ENCODE measurements at regions not wholly inside any gene's neighbourhood (a gene's known extent, or its start where the extent isn't known, plus 50 kb on each side); places are given as distances from the start of the nearest gene placed in this dataset.

- TF ChIP-seq PPARA (CRISPR knock-in tag; IDR thresholded peaks at IDR 0.05; ENCODE audit: borderline replicate concordance), result no peak
- TF ChIP-seq PATZ1 (CRISPR knock-in tag; IDR thresholded peaks at IDR 0.05; ENCODE audit: borderline replicate concordance), result no peak
- TF ChIP-seq CREB5 (CRISPR knock-in tag; IDR thresholded peaks at IDR 0.05; ENCODE audit: low read depth), result no peak
- TF ChIP-seq ZNF8 (CRISPR knock-in tag; IDR thresholded peaks at IDR 0.05), result no peak
- TF ChIP-seq ZFP3 (CRISPR knock-in tag; IDR thresholded peaks at IDR 0.05), result no peak
- TF ChIP-seq ZFP30 (CRISPR knock-in tag; IDR thresholded peaks at IDR 0.05), result no peak
- TF ChIP-seq ESRRG (CRISPR knock-in tag; IDR thresholded peaks at IDR 0.05), result no peak
- no peak for TF ChIP-seq CSDC2 (CRISPR knock-in tag; IDR thresholded peaks at IDR 0.05)
Observed at GRCh38 chr12:20232931-20233675, 135.2 kb upstream of the PDE3A start.

Measured in SK-N-SH treated with all-trans-retinoic acid at 6 μM for 48 hours (cell line).